OCI-LY3 (cell line): ENCODE measurements at regions not wholly inside any gene's neighbourhood (a gene's known extent, or its start where the extent isn't known, plus 50 kb on each side); places are given as distances from the start of the nearest gene placed in this dataset.
"Not testable (repeated sequence)": the region's sequence is repeated elsewhere in the genome, so short reads cannot be mapped to it uniquely, and the experiment has no call there.

Experiments
- H2AFZ ChIP-seq: fragments of 200-600, 300-600 bp; shearing (Covaris generic); 2 replicates; pipeline ENCODE4 v1.6.0; 2014; ENCODE audit warnings: antibody characterized with exemption, low read depth, low read length
- H3K27ac ChIP-seq: fragments of 200-600, 300-600 bp; sonication (generic); 2 replicates; pipeline ENCODE4 v1.5.1; 2014; ENCODE audit warnings: mild to moderate bottlenecking, low read length, moderate library complexity, mixed read lengths
- H3K27me3 ChIP-seq: fragments of 200-600, 300-600 bp; sonication (generic); 2 replicates; pipeline ENCODE4 v1.6.1; 2014; ENCODE audit warnings: low read depth, low read length, mixed read lengths
- H3K36me3 ChIP-seq: fragments of 200-600, 300-600 bp; sonication (generic); replicated peaks from 2 replicates; pipeline ENCODE3; 2014; ENCODE audit warnings: low read depth, low read length, mixed read lengths
- H3K4me1 ChIP-seq: fragments of 300-600, 200-600 bp; sonication (generic); 2 replicates; pipeline ENCODE4 v1.6.1; 2014; ENCODE audit warnings: low read length, mixed read lengths
- H3K4me2 ChIP-seq: fragments of 200-600, 300-600 bp; sonication (generic); 2 replicates; pipeline ENCODE4 v1.6.1; 2014; ENCODE audit warnings: low read length, mixed read lengths
- H3K4me3 ChIP-seq: fragments of 300-600, 200-600 bp; sonication (generic); 2 replicates; pipeline ENCODE4 v1.5.1; 2014; ENCODE audit warnings: antibody characterized with exemption, mild to moderate bottlenecking, low read length, moderate library complexity
- H3K79me2 ChIP-seq: fragments of 300-600, 200-600 bp; shearing (Covaris generic); 2 replicates; pipeline ENCODE4 v1.6.1; 2014; ENCODE audit warnings: mild to moderate bottlenecking, low read length, mixed read lengths
- H3K9ac ChIP-seq: fragments of 300-600, 200-600 bp; shearing (Covaris generic); 2 replicates; pipeline ENCODE4 v1.6.0; 2014; ENCODE audit warnings: mild to moderate bottlenecking, low read length, moderate library complexity
- H3K9me3 ChIP-seq: fragments of 200-600, 300-600 bp; shearing (Covaris generic); 2 replicates; pipeline ENCODE4 v1.6.1; 2014; ENCODE audit warnings: low read length, mixed read lengths; ENCODE audit not compliant: insufficient read depth
- H4K20me1 ChIP-seq: fragments of 200-600, 300-600 bp; sonication (generic); 2 replicates; pipeline ENCODE4 v1.6.1; 2016; ENCODE audit warnings: low read length, mixed read lengths; ENCODE audit not compliant: insufficient read depth
- CTCF ChIP-seq: fragments of 200-600, 300-600 bp; sonication (generic); IDR thresholded peaks from 2 replicates; pipeline ENCODE4 v1.5.1; 2014; ENCODE audit warnings: antibody characterized with exemption, low read length, low read depth
- EZH2phosphoT487 ChIP-seq: fragments of 200-600 bp; shearing (Covaris generic); IDR thresholded peaks from 2 replicates; pipeline ENCODE4 v1.6.1; 2018; ENCODE audit warnings: antibody characterized with exemption, mixed run types, low read depth

DNA sequence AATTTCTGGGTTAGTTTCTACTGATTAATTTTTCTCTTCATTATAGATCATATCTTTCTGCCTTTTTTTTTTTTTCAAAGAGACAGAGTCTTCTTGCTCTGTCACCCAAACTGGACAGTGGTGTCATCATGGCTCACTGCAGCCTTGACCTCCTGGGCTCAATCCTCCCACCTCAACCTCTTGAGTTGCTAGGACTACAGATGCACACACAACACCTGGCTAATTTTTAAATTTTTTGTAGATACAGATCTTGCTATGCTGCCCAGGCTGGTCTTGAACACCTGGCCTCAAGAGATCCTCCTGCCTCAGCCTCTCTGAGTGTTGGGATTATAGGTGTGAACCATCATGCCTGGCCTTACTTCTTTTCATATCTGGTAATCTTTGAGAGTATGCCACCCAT lies 73.3 kb upstream of the SLCO2A1 start:
- peaks cover 32% of the 10 kb centered on the region for H3K4me1 ChIP-seq
- TF ChIP-seq EZH2phosphoT487: no peak
- TF ChIP-seq CTCF: no peak
- no peaks in the 10 kb centered on the region for H3K27me3 ChIP-seq
- H3K9me3 ChIP-seq: peaks cover 5% of the 10 kb centered on the region
- no peak overlapping the region for H3K4me3 ChIP-seq
- H2AFZ ChIP-seq: no peak overlapping the region
- no peaks in the 10 kb centered on the region for H4K20me1 ChIP-seq
- no peak overlapping the region for H3K4me2 ChIP-seq
- no peaks in the 10 kb centered on the region for H3K79me2 ChIP-seq
- H3K36me3 ChIP-seq: peaks cover 5% of the 10 kb centered on the region
- H3K9ac ChIP-seq: no peak overlapping the region
- no peak overlapping the region for H3K27ac ChIP-seq

DNA sequence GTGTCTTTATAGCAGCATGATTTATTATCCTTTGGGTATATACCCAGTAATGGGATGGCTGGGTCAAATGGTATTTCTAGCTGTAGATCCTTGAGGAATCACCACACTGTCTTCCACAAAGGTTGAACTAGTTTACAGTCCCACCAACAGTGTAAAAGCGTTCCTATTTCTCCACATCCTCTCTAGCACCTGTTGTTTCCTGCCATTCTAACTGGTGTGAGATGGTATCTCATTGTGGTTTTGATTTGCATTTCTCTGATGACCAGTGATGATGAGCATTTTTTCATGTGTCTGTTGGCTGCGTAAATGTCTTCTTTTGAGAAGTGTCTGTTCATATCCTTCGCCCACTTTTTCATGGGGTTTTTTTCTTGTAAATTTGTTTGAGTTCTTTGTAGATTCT lies 66.5 kb upstream of the SLCO2A1 start:
- not testable (repeated sequence) for H3K27ac ChIP-seq, H4K20me1 ChIP-seq, H3K27me3 ChIP-seq, H3K9ac ChIP-seq, H3K36me3 ChIP-seq, H2AFZ ChIP-seq, H3K79me2 ChIP-seq, H3K9me3 ChIP-seq, H3K4me1 ChIP-seq, H3K4me3 ChIP-seq, H3K4me2 ChIP-seq

DNA sequence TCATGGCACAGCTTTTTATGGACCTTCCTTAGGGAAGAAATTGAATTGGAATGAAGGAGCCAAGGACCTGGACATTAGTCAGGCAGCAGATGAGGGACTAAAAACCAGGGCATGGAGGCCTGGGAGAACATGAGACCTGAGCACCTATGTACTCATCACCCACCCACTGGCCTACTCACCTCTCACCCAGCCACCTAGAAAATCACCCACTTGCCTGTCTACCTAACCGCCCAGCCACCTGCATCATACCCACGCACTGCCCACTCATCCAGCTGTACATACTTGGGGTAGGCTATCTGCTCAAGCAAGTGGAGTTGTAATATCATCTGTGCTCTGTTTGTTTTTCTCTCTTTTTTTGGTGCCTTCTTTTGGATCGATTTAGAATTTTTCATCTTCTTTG lies 65.3 kb upstream of the SLCO2A1 start:
- Histone ChIP-seq H3K4me2 (no peak overlapping the region), H3K27me3 (no peaks in the 10 kb centered on the region), H3K4me1 (no peaks in the 10 kb centered on the region), H3K36me3 (no peaks in the 10 kb centered on the region), H3K4me3 (no peak overlapping the region), H4K20me1 (no peaks in the 10 kb centered on the region), H3K9ac (no peak overlapping the region), H3K9me3 (no peaks in the 10 kb centered on the region), H2AFZ (no peak overlapping the region), H3K27ac (no peak overlapping the region), H3K79me2 (no peaks in the 10 kb centered on the region)
- TF ChIP-seq EZH2phosphoT487 (no peak), CTCF (no peak)

- H3K27ac ChIP-seq: no peak overlapping the region
- H3K9me3 ChIP-seq: no peaks in the 10 kb centered on the region
- no peak overlapping the region for H3K4me3 ChIP-seq
- H3K4me2 ChIP-seq: no peak overlapping the region
- no peak overlapping the region for H3K9ac ChIP-seq
- no peaks in the 10 kb centered on the region for H3K27me3 ChIP-seq
- H3K79me2 ChIP-seq: no peaks in the 10 kb centered on the region
- H3K4me1 ChIP-seq: no peaks in the 10 kb centered on the region
- no peak overlapping the region for H2AFZ ChIP-seq
- no peaks in the 10 kb centered on the region for H3K36me3 ChIP-seq
- TF ChIP-seq CTCF (no peak), EZH2phosphoT487 (no peak)
- no peaks in the 10 kb centered on the region for H4K20me1 ChIP-seq
Observed at GRCh38 chr3:134094491-134094890, 64.8 kb upstream of the SLCO2A1 start.

DNA sequence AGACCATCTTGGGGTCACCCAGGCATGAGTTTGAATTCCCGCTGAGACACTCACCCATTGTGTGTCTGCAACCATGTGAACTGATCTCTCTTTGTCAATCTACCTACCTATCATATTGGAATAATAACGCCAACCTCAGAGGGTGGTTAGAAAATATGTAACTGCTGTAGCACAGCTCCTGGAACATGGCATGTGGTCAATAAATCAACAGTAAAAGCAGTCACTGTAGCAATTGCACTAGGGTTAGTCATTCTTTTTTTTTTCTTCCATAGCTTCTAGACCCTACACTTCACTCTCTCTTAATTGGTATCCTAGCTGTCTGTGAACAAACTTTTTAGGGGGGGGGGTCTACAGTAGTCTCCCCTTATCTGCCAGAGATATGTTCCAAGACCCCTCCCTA lies 64.2 kb upstream of the SLCO2A1 start:
- Histone ChIP-seq H3K36me3 (no peaks in the 10 kb centered on the region), H4K20me1 (no peaks in the 10 kb centered on the region), H3K9me3 (no peaks in the 10 kb centered on the region), H3K4me1 (no peaks in the 10 kb centered on the region), H3K27ac (no peak overlapping the region), H3K4me3 (no peak overlapping the region), H3K4me2 (no peak overlapping the region), H2AFZ (no peak overlapping the region), H3K27me3 (no peaks in the 10 kb centered on the region), H3K79me2 (no peaks in the 10 kb centered on the region), H3K9ac (no peak overlapping the region)
- TF ChIP-seq CTCF (no peak), EZH2phosphoT487 (no peak)
